ENCODE measurements at regions not wholly inside any gene's neighbourhood (a gene's known extent, or its start where the extent isn't known, plus 50 kb on each side); places are given as distances from the start of the nearest gene placed in this dataset.

DNA sequence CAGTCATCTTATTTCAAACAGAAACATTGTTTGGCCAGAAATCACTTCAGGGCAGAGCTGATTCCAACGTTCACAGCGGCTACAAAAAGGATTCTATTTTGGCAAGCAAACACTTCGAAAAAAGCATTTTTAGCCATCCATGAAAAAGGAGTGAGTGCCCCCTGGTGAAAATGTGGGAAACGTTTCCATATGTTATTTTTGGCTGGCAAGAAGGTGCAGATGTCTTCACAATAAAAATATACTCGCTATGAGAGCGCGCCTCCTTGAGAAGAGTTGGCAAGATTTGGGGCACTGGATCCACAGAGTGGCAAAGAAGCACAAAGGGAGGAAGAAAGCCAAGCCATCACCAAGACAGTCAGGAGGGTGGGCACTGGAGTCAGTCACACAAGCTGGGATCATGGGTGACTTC, 191.1 kb downstream of the CHD9NB start:
- Histone ChIP-seq H3K4me1 (no peaks in the 10 kb centered on the region), H3K9me3 (no peaks in the 10 kb centered on the region), H3K36me3 (no peaks in the 10 kb centered on the region), H3K27me3 (no peaks in the 10 kb centered on the region), H3K4me3 (no peak overlapping the region), H3K27ac (no peak overlapping the region)
- DNase-seq (no peak), ATAC-seq (no peak)
- no peak for TF ChIP-seq POLR2A (IDR thresholded peaks at IDR 0.05)
- TF ChIP-seq, protein P1, sequence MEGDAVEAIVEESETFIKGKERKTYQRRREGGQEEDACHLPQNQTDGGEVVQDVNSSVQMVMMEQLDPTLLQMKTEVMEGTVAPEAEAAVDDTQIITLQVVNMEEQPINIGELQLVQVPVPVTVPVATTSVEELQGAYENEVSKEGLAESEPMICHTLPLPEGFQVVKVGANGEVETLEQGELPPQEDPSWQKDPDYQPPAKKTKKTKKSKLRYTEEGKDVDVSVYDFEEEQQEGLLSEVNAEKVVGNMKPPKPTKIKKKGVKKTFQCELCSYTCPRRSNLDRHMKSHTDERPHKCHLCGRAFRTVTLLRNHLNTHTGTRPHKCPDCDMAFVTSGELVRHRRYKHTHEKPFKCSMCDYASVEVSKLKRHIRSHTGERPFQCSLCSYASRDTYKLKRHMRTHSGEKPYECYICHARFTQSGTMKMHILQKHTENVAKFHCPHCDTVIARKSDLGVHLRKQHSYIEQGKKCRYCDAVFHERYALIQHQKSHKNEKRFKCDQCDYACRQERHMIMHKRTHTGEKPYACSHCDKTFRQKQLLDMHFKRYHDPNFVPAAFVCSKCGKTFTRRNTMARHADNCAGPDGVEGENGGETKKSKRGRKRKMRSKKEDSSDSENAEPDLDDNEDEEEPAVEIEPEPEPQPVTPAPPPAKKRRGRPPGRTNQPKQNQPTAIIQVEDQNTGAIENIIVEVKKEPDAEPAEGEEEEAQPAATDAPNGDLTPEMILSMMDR (IDR thresholded peaks at IDR 0.05 in 4 of 5, conservative IDR thresholded peaks at IDR 0.05 in 1 of 5), result no peak
- intact Hi-C loops (cut with DNase I; ENCODE audit: low total_unique reads), result no loop called here
- in situ Hi-C loops (cut with MboI; ENCODE audit: low sequenced_read_pairs in 4 of 4), result no loop called here

GRCh38 chr16:52855463-52855862, 197.2 kb downstream of the CHD9NB start:
- TF ChIP-seq, protein P1 (IDR thresholded peaks at IDR 0.05 in 4 of 5, conservative IDR thresholded peaks at IDR 0.05 in 1 of 5), result no peak
- no peak for TF ChIP-seq POLR2A (IDR thresholded peaks at IDR 0.05)

GRCh38 chr16:52852978-52853377, 199.7 kb downstream of the CHD9NB start:
- peaks cover 0 to 5% (median 0%) of the 10 kb centered on the region in 3 donors for H3K9me3 ChIP-seq
- in situ Hi-C loops (cut with MboI; ENCODE audit: low sequenced_read_pairs in 4 of 4), result no loop called here
- H3K27ac ChIP-seq, result no peak overlapping the region
- H3K4me3 ChIP-seq, result no peak overlapping the region
- no peaks in the 10 kb centered on the region for H3K4me1 ChIP-seq
- H3K27me3 ChIP-seq, result no peaks in the 10 kb centered on the region
- ATAC-seq, result no peak
- TF ChIP-seq, protein P1 (IDR thresholded peaks at IDR 0.05 in 4 of 5, conservative IDR thresholded peaks at IDR 0.05 in 1 of 5), result no peak
- no peak for TF ChIP-seq POLR2A (IDR thresholded peaks at IDR 0.05)
- intact Hi-C loops (cut with DNase I; ENCODE audit: low total_unique reads), result no loop called here
- no peak for DNase-seq
- no peaks in the 10 kb centered on the region for H3K36me3 ChIP-seq

More at GRCh38 chr16:52855463-52855862, 197.2 kb downstream of the CHD9NB start:
- no peak for DNase-seq
- Histone ChIP-seq H3K27ac (no peak overlapping the region), H3K4me1 (no peaks in the 10 kb centered on the region), H3K9me3 (no peaks in the 10 kb centered on the region), H3K4me3 (no peak overlapping the region), H3K36me3 (no peaks in the 10 kb centered on the region), H3K27me3 (no peaks in the 10 kb centered on the region)
- no peak for ATAC-seq
- intact Hi-C loops (cut with DNase I; ENCODE audit: low total_unique reads) (no loop called here), in situ Hi-C loops (cut with MboI; ENCODE audit: low sequenced_read_pairs in 4 of 4) (no loop called here)

GRCh38 chr16:52851211-52851740, 201.4 kb downstream of the CHD9NB start:
- peaks cover 0 to 5% (median 0%) of the 10 kb centered on the region in 3 donors for H3K9me3 ChIP-seq
- intact Hi-C loops (cut with DNase I; ENCODE audit: low total_unique reads) (no loop called here), in situ Hi-C loops (cut with MboI; ENCODE audit: low sequenced_read_pairs in 4 of 4) (no loop called here)
- H3K27me3 ChIP-seq, result no peaks in the 10 kb centered on the region
- no peaks in the 10 kb centered on the region for H3K4me1 ChIP-seq
- TF ChIP-seq, protein P1 (IDR thresholded peaks at IDR 0.05 in 4 of 5, conservative IDR thresholded peaks at IDR 0.05 in 1 of 5), result no peak
- no peak for TF ChIP-seq POLR2A (IDR thresholded peaks at IDR 0.05)
- ATAC-seq (no peak), DNase-seq (no peak)
- H3K27ac ChIP-seq, result no peak overlapping the region
- no peak overlapping the region for H3K4me3 ChIP-seq
- no peaks in the 10 kb centered on the region for H3K36me3 ChIP-seq

GRCh38 chr16:52843381-52843780, 209.3 kb downstream of the CHD9NB start:
- TF ChIP-seq, protein P1 (IDR thresholded peaks at IDR 0.05 in 4 of 5, conservative IDR thresholded peaks at IDR 0.05 in 1 of 5), result no peak
- no peak for TF ChIP-seq POLR2A (IDR thresholded peaks at IDR 0.05)
- Histone ChIP-seq H3K9me3 (no peaks in the 10 kb centered on the region), H3K36me3 (no peaks in the 10 kb centered on the region), H3K4me3 (no peak overlapping the region), H3K27ac (no peak overlapping the region), H3K27me3 (no peaks in the 10 kb centered on the region), H3K4me1 (no peaks in the 10 kb centered on the region)
- ATAC-seq, result no peak
- intact Hi-C loops (cut with DNase I; ENCODE audit: low total_unique reads) (no loop called here), in situ Hi-C loops (cut with MboI; ENCODE audit: low sequenced_read_pairs in 4 of 4) (loop anchor here in 1 of 4 donors (25.0 kb wide), 1 partner anchor 106 kb away; no protein-coding TSS in a partner anchor)
- DNase-seq, result no peak
